ENCODE measurements at regions not wholly inside any gene's neighbourhood (a gene's known extent, or its start where the extent isn't known, plus 50 kb on each side); places are given as distances from the start of the nearest gene placed in this dataset.
"Not testable (repeated sequence)": the region's sequence is repeated elsewhere in the genome, so short reads cannot be mapped to it uniquely, and the experiment has no call there.

DNA sequence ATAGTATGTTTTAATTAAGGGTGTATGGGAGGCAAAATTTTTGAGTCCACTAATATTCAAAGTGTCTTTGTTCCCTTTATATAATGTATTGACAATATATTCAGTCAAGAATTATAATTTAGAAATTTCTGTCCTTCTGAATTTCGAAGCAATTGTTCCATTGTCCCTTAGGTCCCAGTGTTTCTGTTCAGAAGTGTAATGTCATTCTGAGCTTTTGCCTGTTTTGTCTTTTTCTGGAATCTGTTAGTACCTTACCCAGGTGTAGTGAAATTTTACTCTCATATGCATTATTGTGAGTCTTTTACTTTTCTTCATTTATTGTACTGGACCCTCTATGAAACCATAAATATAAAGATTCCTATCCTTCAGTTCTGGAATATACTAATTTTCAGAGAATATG is 505.7 kb upstream of the KIF2B start:
- DNase-seq: no peak

DNA sequence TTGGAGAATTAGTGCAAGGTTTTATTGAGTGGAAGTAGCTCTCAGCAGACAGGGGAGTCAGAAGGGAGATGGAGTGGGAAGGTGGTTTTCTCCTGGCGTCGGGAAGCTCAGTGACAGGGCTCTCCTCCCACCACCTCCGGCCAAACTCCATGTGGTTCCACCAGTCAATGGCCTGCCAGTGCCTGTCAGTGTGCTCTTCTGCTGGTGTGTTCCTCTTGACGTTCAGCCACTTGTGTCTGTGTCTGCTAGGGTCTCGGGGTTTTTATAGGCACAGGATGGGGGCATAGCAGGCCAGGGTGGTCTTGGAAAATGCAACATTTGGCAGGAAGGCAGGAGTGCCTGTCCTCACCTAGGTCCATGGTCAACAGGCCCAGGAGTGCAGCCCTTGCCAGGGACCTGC is 506.7 kb upstream of the KIF2B start:
- no peak for DNase-seq

DNA sequence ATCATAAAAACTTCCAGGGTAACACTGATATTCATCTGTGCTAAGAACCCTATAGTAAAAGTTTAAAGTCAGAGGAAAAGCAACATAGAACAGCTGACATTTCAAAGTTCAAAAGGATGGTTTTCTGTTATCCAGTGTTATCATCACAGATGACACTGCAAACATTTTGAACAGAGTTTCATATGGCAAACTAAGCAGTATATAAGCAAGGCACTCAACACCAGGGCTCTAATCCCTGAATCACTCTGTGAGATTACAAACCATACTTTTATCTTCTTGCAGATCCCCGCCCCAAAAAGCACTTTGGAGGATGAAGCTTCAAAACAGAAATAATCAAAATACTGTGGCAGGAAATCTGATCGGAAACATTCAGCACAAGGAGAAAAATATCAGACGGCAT is 508.2 kb upstream of the KIF2B start:
- no peak for DNase-seq

DNA sequence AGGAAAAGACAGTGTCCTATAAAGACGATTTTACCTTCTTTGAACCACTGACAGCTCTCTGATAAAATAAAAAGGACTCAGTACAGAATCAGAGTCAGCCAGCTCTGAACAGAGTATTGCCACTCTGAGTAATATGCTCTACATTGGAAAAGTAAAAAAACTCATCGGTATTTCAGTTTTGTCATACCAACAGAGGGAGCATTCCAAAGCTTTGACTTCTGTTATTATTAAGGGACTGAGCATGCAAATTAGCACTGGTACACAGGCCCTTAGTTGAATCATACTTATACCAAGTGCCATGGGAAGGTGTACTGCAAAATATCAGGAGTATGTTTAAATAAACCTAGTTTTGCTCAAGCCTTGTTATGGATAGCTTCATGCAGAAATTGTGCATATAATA is 509.0 kb upstream of the KIF2B start:
- DNase-seq: no peak

DNA sequence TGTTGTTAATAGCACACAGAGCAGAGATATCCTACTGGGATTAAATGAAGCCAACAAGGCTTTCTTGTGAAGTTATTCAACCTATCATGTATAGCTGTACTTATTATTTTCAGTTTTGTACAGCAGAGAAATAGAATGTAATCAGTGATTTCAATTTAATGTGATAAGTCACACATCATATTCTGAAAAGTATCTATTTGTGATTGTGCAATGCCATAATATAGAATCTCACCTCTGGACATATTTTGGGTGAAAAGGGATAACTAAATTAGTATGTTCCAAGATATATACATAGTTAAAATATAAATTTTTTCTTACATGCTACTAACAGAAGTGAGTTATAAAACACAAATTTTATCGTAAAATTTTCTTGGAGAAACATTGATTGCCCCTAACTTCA is 544.3 kb upstream of the KIF2B start:
- DNase-seq: no peak

DNA sequence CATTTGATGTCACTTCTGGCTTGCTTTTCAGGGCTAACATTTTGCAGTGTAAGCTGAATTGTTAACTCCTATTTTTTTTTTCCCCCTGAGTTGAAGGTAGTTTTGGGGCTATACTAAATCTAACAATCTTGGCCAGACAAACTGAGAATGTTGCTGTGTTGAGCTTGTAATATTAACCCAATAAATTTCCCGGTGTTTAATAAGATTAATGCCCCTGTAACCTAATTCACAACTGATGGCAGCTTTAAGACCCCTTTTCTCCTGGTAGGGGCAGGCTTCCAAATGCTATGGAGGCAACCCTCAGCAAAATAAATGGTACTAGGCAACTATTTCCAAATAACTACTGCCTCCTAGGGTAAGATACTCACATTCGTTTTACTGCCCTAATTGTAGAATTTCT is 549.6 kb upstream of the KIF2B start:
- no peak for DNase-seq

DNA sequence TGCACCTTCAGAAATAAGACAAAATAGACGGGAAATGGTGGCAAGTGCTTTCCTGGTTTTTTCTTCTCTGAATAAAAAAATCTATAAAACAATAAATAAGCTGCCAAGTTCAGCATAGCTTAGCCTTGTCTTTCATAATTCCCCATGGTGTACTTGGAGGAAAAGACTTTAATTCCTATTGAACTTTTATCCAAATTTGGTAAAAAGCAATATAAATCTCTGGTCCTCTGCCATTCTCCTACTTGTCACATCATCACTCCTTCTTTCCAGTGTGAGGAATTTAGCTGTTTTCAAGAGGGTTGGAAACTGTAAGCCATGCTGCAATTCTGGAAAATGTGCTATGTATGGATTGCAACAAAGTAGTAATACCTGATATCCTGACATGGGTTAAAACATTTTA is 551.8 kb upstream of the KIF2B start:
- DNase-seq: no peak

DNA sequence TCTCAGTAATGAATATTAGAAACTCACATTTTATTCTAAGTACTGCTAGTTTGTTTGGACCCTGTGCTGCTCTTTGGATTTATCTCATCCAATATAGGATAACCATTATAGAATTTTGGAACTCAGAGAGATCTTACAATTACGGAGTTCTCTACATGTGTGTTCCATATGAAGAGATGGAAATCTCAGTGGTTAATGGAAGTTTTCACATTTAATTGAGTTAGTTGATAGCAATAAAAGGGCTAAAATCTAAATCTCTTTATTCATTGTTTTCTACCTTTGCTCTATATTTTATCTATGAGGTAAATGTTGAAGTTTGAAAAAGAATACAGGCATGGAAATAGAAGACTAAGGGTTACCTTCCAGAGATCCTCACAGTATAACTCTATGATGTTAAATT is 558.0 kb upstream of the KIF2B start:
- no peak for DNase-seq

DNA sequence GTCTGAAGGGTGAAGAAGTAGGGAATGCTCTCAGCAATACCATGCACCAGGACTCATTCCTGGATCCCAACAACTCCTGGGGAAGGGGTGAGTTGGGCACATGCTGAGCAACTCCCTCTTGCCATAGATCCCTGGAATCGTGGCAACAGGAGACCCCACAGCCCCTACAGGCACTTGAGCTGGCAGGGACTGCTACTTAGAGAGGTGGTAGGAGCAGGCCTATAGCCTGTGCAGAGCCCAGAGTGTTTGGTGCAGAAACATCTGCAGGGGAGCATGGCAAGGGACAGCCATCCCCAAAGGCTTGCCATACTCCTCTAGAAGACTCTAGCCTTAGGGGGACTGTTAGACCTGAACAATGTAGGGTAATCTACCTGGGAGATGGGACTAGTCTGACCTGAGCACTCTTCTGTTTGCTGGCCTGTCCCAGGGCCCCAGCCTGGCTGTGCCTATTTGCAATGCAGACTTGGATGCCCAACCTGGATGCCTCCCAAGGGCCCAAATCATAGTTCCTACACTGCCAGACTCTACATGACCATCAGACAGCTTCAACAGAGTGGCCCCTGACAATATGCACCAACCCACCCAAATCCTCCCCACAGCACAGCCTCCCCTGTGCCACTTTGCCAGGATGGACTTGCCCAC is 568.6 kb upstream of the KIF2B start:
- DNase-seq: no peak

DNA sequence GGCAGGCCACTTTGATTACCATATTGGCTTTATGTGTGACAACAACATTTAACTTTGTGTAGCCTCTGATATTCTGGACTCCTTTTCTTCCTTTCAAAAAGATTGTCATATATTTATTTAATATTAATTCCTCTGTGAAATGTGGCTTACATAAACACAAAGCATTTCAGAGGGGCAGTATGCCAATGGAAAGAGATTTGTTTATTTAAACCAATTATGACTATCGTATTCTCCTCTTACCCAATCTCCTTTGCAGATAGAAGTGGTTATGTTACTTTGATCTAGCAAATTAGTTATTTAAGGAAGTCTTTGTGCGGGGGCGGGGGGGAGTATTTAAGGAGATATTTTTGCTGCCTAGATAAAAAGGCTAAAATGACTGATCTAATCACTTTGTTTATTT is 573.7 kb upstream of the KIF2B start:
- DNase-seq: no peak

DNA sequence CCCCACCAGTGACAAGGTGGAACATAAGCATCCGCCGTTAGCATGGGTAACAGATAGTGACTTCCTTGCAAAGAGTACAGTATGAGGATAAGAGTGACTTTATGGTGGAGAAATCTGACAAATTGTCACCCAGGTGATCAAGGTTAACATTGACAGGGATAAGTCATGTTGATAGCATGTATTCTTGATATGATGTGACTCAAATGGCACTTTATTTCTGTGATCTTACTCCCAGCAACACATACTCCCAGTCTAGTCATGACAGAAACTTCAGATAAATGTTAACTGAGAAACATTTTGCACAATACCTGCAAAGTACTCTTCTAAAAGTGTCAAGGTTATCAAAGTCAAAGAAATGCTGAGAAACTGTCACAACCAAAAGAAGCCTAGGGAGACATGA is 588.6 kb upstream of the KIF2B start:
- no peak for DNase-seq

DNA sequence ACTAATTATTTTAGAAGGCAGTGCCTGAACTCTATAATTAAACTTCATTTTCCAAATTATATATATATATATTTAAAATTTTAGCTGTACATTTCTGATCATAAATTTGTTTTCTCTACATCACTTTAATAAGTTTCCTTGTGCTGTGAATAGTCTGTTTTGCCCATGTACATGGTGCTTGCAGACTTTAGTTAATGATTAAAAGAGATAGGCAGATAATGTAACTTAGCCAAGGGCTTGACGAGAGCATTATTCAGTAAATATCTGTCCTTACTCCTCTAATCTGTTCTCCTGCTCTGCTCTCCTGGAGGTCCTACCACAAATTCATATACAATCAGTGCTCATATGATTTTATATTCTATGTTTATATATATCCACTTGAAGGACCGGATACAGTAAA is 595.2 kb upstream of the KIF2B start:
- DNase-seq: no peak

DNA sequence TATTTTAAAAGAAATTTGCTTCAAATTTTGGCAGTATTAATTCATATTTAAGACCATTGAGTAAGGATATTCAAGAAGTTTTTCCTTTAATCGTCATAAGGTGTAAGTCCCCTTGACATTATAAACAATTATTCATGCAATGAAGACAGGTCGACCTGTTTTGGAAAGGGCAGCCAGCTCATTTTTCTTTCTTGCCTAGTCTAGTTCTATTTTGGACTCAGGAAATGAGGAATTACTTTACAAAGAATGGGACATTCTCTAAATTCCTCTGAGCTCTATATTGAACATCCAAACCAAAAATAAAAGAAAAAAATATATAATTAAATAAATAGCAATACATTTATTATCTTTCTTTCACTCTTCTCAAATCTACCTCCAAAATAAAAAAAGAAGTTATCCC is 595.6 kb upstream of the KIF2B start:
- DNase-seq: no peak

DNA sequence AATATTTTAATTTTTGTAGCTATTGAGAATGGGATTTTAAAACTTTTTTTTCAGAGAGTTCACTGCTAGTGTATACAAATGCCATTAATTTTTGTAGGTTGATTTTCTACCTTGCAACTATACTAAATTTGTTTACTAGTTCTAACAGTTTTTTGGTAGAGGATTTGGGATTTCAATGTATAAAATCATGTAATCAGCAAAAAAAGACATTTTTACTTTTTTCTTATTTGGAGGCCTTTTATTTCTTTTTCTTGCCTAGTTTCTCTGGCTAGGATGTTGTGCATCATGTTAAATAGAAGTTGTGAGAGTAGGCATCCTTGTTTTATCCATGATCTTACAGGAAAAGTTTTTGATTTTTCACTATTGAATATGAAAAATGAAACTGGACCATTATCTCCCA is 602.9 kb upstream of the KIF2B start:
- no peak for DNase-seq

DNA sequence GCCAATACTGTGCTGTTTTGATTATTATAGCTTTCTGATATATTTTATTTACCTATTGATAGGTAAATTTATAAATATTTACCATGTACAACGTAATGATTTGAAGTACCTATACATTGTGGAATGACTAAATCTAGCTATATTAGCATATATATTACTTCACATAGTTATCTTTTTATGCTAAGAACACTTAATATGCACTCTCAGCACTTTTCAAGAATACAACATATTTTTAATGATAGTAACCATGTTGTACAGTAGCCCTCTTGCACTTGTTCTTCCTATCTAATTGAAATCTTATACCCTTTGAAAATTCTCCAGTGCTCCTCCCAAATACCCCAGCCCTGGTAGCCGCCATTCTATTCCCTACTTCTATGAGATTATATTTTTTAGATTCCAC is 604.0 kb upstream of the KIF2B start:
- DNase-seq: no peak

DNA sequence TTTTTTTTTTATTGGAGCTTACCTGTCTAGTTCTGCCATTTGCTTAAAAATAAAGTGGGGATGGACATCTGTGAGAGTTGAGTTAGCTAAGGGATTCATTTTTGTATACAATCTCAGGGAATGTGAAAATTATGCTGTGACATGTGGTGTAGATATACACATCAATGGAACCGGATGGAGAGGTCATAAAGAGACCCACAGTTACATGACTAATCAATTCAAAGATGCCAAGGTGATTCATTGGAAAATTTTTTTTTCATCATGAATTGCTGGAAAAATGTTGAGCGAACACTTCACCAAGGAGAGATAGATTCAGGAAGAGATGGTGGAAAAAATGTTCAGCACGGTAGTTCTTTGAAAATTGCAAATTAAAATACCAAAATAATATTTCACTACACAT is 605.4 kb upstream of the KIF2B start:
- no peak for DNase-seq

DNA sequence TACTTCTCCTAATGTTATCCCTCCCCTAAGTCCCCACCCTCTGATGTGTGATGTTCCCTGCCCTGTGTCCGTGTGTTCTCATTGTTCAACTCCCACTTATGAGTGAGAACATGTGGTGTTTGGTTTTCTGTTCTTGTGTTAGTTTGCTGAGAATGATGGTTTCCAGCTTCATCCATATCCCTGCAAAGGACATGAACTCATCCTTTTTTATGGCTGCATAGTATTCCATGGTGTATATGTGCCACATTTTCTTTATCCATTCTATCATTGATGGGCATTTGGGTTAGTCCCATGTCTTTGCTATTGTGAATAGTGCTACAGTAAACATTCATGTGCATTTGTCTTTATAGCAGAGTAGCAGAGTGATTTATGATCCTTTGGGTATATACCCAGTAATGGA is 613.8 kb upstream of the KIF2B start:
- not testable (repeated sequence) for DNase-seq

DNA sequence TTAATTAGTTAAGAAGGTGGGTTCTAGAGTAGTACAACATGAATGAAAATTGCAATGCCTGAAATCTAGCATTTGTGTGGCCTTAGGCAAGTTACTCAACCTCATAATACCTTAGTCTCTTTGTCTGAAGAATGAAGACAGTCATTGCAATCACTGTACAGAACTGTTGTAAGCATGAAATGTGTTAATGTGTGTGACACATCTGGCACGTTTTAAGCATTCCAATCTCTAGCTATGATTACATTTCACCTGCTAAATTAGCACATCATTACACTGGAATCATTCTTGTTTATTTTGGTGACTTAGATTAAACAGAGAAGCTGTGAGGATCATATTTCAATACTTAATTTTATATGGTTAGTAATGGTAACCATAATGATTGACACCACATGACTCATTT is 629.7 kb upstream of the KIF2B start:
- DNase-seq: no peak

DNA sequence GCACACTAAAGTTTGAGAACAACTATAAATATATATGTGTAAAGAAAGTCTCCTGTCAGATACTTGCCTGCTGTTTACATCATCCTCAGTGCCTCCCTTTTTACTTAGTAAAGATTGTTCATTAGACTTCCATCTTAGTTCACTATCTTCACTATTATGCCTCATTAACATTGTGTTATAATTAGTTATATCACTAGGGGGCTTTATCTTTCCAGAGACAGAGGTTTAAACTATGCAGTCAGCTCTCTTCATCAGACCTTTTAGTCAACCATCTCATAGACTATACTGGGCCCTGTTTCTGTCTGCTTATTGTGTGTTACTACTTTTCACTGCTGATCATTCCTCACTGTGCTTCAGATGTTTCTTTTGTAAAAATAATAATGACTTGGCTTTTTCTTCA is 630.8 kb upstream of the KIF2B start:
- DNase-seq: peak; percentile 3

DNA sequence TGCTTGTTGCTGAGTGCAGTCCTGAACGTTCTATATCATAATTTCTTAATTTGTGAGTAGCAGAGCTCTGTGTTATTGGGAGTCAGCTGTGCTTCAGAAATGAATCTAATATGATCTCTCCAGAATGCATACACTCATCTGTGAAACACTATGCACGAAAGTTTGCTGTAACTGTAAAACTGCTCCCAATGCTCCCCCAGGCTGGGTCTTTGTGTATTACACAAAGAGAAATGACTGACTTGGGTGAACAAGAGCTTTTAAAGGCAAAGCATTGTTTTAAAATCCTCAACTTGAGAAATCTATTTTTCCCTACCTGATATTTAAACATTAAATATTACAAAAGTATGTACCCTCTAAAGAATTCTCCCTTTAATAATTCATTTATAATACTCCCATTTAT is 636.7 kb upstream of the KIF2B start:
- no peak for DNase-seq

DNA sequence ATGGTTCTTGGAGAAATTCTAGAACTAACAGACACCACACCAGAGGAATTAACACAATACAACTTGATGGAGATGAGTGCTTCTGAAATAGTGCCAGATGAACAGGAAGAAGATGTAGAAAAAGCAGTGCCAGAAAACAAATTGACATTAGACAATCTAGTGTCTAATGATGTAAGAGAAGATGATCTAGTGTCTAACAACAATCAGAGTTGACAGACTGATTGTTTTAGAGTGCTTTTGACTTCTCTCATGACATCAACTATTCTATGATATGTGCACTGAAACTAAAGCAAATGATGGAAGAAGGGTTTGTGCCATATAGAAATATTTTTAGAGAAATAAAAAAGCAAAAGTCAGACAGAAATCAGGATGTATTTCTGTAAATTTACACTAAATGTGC is 646.1 kb upstream of the KIF2B start:
- no peak for DNase-seq

DNA sequence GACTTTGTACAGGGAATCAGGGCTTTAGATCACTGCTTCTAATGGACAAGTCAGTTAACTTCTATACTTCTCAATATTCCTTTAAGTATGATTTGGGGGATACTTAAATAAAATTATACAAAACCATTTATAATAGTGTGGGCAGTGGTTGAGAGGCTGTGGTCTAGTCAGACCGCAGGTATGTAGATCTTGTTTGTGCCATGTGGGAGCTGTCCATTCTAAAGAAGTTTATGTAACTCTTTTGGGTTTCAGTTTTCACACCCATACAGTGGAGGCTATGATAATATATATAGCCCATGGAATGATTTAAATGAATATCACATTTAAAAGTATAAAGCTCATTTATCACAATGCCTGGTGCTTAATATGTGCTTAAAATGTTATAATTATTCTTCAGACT is 654.3 kb upstream of the KIF2B start:
- no peak for DNase-seq

DNA sequence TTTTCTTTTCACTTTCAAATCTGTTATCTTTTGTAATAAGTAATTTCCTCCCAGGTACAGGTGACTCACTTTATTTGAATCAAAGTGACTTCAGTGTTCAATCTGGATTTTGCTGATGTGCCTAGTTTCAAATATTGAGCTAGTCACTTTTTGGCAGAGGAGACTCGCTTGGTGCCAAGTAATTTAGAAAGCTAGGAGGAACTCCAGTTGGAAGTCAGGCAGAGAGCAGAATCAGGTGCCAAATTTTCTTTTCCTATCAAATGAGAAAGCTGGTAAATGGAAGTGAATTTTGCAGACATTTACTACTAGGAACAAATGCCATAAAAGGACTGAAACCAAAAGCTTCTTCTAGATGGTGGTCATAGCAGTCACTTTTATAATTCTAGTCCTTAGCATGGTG is 656.0 kb upstream of the KIF2B start:
- no peak for DNase-seq

DNA sequence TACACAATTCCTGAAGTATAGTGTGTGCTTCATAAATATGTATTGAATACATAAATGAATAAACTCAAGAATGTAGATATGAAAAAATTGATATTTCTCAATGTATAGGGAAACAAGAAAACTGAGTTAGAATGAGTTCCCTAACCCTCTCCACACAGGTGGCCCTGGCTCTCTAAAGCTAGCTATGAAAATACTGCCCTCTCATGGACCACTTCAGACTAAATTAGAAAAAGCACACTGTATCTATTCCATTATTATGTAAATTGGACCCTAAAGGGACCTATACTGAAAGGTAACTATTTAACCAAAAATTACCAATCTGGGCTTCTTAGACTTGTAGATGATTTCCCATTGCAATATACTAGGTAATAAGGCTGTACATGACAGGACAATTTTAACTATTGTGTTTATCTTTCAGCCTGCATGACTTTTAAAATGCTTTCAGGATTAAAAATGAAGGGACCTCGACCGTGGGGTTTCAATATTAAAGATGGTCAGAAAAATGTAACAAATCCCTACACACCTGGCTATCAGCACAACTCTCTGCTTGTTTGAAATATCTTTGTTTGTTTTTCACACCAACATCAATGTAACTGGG is 672.5 kb upstream of the KIF2B start:
- DNase-seq: peak; percentile 20

DNA sequence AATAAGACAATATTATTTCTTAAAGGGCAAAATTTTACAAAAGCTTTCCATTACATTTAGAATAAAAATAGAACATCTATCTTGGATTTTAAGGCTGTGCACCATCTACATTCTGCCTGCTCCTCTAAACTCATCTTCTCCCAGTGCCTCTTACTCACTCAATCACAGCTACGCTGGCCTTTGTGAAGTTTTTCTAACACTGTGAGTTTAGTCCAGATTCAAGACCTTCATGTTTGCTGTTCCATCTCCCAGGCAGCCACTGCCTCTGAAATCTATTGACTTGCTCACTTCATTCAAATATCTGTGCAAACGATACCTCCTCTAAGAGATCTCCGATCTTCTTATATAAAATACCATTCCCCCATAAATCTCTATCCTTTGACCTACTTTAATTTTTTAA is 673.4 kb upstream of the KIF2B start:
- no peak for DNase-seq

DNA sequence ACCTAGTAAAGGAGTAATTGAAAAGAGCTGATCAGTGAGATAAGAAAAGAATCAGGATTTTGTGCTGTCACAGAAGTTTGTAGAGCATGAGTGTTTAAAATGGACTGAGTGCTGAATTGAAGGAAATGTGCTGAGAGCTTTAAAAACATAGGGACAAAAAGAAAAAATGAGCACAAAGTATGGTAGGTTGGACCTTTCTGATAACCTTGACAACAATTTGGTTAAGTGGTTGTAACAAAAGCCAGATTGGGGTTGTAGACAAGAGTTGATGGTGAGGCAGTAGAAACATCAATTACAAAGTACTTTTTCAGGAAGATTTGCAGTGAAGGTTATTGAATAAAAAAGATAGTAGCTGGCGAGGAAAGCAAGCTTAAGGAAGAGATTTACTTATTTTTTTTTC is 674.7 kb upstream of the KIF2B start:
- DNase-seq: no peak

All from RPMI8226 (cell line).